Endothelial cell of umbilical vein (primary cell): ENCODE measurements at regions not wholly inside any gene's neighbourhood (a gene's known extent, or its start where the extent isn't known, plus 50 kb on each side); places are given as distances from the start of the nearest gene placed in this dataset.

Source experiments
- BruUV-seq: library from RNA; stranded (reverse); fragments of 400-500 nt; replicated peaks from 2 replicates; lab custom pipeline; 2021; lab: Mats Ljungman, UMichigan
- CTCF ChIA-PET: fragments of 300-600, 350-600 bp; sonication (Branson Sonifier 250); formaldehyde crosslinking; loops from one replicate; lab custom pipeline; 2021; ENCODE audit warnings: antibody characterized with exemption, inconsistent platforms; lab: Charles Lee
- POLR2A ChIA-PET: fragments of 300-600, 350-600 bp; sonication (Branson Sonifier 250); formaldehyde crosslinking; loops from one replicate; lab custom pipeline; 2021; ENCODE audit warnings: antibody characterized with exemption, inconsistent platforms; lab: Charles Lee
- DNase-seq: peaks from one replicate; pipeline ENCODE4 v3.0.0-alpha.2; 2011; ENCODE audit warnings: low read depth, low spot score
- FAIRE-seq: peaks from 2 replicates; lab custom pipeline; 2011; peaks lifted over from hg19 to GRCh38; lab: Jason Lieb, UNC
- H2AFZ ChIP-seq: 2 replicates; pipeline ENCODE4 v1.6.0; 2012; ENCODE audit warnings: low read depth, low read length, control low read depth, inconsistent platforms
- H3K27ac ChIP-seq: 2 replicates; pipeline ENCODE4 v1.5.1; 2011; ENCODE audit warnings: low read depth, mild to moderate bottlenecking, control low read depth, low read length, moderate library complexity; ENCODE audit not compliant: insufficient read depth
- H3K27me3 ChIP-seq, 2 experiments: 2 replicates each; pipeline versions ENCODE4 v1.6.0 to v1.6.1; 2011; ENCODE audit warnings: low read length in 2 of 2, mixed read lengths in 1 of 2; ENCODE audit not compliant: control insufficient read depth in 2 of 2, insufficient read depth in 2 of 2
- H3K36me3 ChIP-seq, 2 experiments: 2 replicates in 1 of 2; 3 replicates in 1 of 2; pipeline ENCODE4 v1.5.1; 2011; ENCODE audit warnings: low read length in 2 of 2, mild to moderate bottlenecking in 1 of 2, moderate library complexity in 1 of 2; ENCODE audit not compliant: control insufficient read depth in 2 of 2, insufficient read depth in 2 of 2; ENCODE audit errors: extremely low read depth in 1 of 2
- H3K4me1 ChIP-seq: 3 replicates; pipeline ENCODE4 v1.5.1; 2011; ENCODE audit warnings: mild to moderate bottlenecking, low read length; ENCODE audit not compliant: control insufficient read depth, insufficient read depth; ENCODE audit errors: extremely low read depth
- H3K4me2 ChIP-seq: 2 replicates; pipeline ENCODE4 v1.6.1; 2011; ENCODE audit warnings: low read length, control low read depth, mixed read lengths; ENCODE audit not compliant: insufficient read depth
- H3K4me3 ChIP-seq, 3 experiments: fragments of 200-600 bp in 1 of 3; sonication (generic), shearing (Covaris generic) in 1 of 3; replicated peaks in 1 of 3; 2 replicates each; pipeline ENCODE4 v1.5.1; 2011 to 2016; ENCODE audit warnings: control low read depth in 3 of 3, low read length in 3 of 3, mild to moderate bottlenecking in 2 of 3, inconsistent platforms in 1 of 3, low read depth in 1 of 3, moderate library complexity in 1 of 3; ENCODE audit not compliant: insufficient read depth in 1 of 3
- H3K79me2 ChIP-seq: 2 replicates; pipeline ENCODE4 v1.6.0; 2012; ENCODE audit warnings: low read length, inconsistent platforms; ENCODE audit not compliant: control insufficient read depth, insufficient read depth
- H3K9ac ChIP-seq: replicated peaks from 2 replicates; pipeline ENCODE3; 2011; ENCODE audit warnings: low read length, control low read depth; ENCODE audit not compliant: insufficient read depth; ENCODE audit errors: extremely low read depth
- H3K9me1 ChIP-seq: replicated peaks from 3 replicates; pipeline ENCODE4 v1.6.0; 2011; ENCODE audit warnings: mild to moderate bottlenecking, low read length; ENCODE audit not compliant: control insufficient read depth, insufficient read depth; ENCODE audit errors: extremely low read depth
- H3K9me3 ChIP-seq: replicated peaks from 2 replicates; pipeline ENCODE4 v1.5.1; 2012; ENCODE audit warnings: low read length, inconsistent platforms; ENCODE audit not compliant: control insufficient read depth, insufficient read depth
- H4K20me1 ChIP-seq: replicated peaks from 2 replicates; pipeline ENCODE3; 2011; ENCODE audit warnings: mild to moderate bottlenecking, low read length; ENCODE audit not compliant: control insufficient read depth, insufficient read depth; ENCODE audit errors: extremely low read depth
- EZH2 ChIP-seq: IDR thresholded peaks from 2 replicates; pipeline ENCODE4 v1.6.1; 2012; ENCODE audit warnings: borderline replicate concordance, low read depth, mild to moderate bottlenecking, moderate library complexity, low read length, inconsistent platforms; ENCODE audit not compliant: severe bottlenecking
- FOS ChIP-seq: IDR thresholded peaks from 2 replicates; pipeline ENCODE4 v1.6.1; 2011; ENCODE audit warnings: mild to moderate bottlenecking, low read length, moderate library complexity, borderline replicate concordance; ENCODE audit not compliant: insufficient read depth
- GATA2 ChIP-seq: IDR thresholded peaks from 2 replicates; pipeline ENCODE4 v1.7.0; 2011; ENCODE audit warnings: low read depth, mild to moderate bottlenecking, moderate library complexity, mixed read lengths, low read length; ENCODE audit not compliant: insufficient read length, insufficient read depth
- JUN ChIP-seq: IDR thresholded peaks from 2 replicates; pipeline ENCODE4 v1.6.1; 2011; ENCODE audit warnings: borderline replicate concordance, low read depth; ENCODE audit not compliant: insufficient read length, insufficient read depth
- MAX ChIP-seq: IDR thresholded peaks from 2 replicates; pipeline ENCODE4 v1.6.1; 2011; ENCODE audit not compliant: insufficient read depth, insufficient read length
- MYC ChIP-seq: IDR thresholded peaks from one replicate; pipeline ENCODE4 v1.6.1; 2011; ENCODE audit warnings: mild to moderate bottlenecking, low read depth, low read length
- POLR2A ChIP-seq: IDR thresholded peaks from 2 replicates; pipeline ENCODE4 v1.6.1; 2012; ENCODE audit warnings: low read depth, mild to moderate bottlenecking, control low read depth, low read length
- POLR2AphosphoS5 ChIP-seq: IDR thresholded peaks from 2 replicates; pipeline ENCODE4 v1.6.1; 2012; ENCODE audit warnings: low read depth, mild to moderate bottlenecking, control low read depth, low read length, moderate library complexity; ENCODE audit not compliant: insufficient read depth
- dilution Hi-C: fragments of 300-500 bp; cut with MboI; formaldehyde crosslinking; loops from one replicate; pipeline ENCODE4 v1.15.0; 2019; ENCODE audit warnings: low sequenced_read_pairs; ENCODE audit not compliant: extremely low pct_ligation_motif_present
- intact Hi-C: fragments of 100-400 bp; cut with micrococcal nuclease; formaldehyde crosslinking; loops from one replicate; pipeline ENCODE4 v1.10.0; 2022
- TF ChIP-seq, protein P1 (sequence below), 2 donors: IDR thresholded peaks; 1 replicate in 1 of 2; 2 replicates in 1 of 2; pipeline ENCODE4 v1.5.1; 2011; ENCODE audit warnings: low read length in 2 of 2, mild to moderate bottlenecking in 2 of 2, moderate library complexity in 2 of 2, control low read depth in 1 of 2, inconsistent platforms in 1 of 2, low read depth in 1 of 2; ENCODE audit not compliant: insufficient read depth in 1 of 2; ENCODE audit errors: extremely low read depth in 1 of 2

GRCh38 chr2:45152691-45153090 is 143.4 kb upstream of the SIX2 start:
- no TSS peak for BruUV-seq
- intact Hi-C loops = no loop called here
- H3K27ac ChIP-seq = no peak overlapping the region
- H3K4me1 ChIP-seq = no peaks in the 10 kb centered on the region
- no peak overlapping the region for H3K4me3 ChIP-seq
- H2AFZ ChIP-seq = no peak overlapping the region
- H3K79me2 ChIP-seq = no peaks in the 10 kb centered on the region
- ChIA-PET POLR2A (no interaction called here), CTCF (interaction anchor here (1.1 kb wide), 1 partner anchor 14 kb away, joined by 3 read pairs; no protein-coding TSS in a partner anchor)
- no peak for TF ChIP-seq JUN
- no peak for TF ChIP-seq MAX
- TF ChIP-seq EZH2 = no peak
- TF ChIP-seq POLR2AphosphoS5 = no peak
- TF ChIP-seq GATA2 = no peak
- no peak for TF ChIP-seq MYC
- no peak for TF ChIP-seq POLR2A
- no peak for TF ChIP-seq FOS
- TF ChIP-seq, protein P1, sequence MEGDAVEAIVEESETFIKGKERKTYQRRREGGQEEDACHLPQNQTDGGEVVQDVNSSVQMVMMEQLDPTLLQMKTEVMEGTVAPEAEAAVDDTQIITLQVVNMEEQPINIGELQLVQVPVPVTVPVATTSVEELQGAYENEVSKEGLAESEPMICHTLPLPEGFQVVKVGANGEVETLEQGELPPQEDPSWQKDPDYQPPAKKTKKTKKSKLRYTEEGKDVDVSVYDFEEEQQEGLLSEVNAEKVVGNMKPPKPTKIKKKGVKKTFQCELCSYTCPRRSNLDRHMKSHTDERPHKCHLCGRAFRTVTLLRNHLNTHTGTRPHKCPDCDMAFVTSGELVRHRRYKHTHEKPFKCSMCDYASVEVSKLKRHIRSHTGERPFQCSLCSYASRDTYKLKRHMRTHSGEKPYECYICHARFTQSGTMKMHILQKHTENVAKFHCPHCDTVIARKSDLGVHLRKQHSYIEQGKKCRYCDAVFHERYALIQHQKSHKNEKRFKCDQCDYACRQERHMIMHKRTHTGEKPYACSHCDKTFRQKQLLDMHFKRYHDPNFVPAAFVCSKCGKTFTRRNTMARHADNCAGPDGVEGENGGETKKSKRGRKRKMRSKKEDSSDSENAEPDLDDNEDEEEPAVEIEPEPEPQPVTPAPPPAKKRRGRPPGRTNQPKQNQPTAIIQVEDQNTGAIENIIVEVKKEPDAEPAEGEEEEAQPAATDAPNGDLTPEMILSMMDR (IDR thresholded peaks at IDR 0.05; ENCODE audit: extremely low read depth in 1 of 2, insufficient read depth in 1 of 2, low read depth in 1 of 2, low read length in 2 of 2) = no peak
- DNase-seq = no peak
- dilution Hi-C loops = no loop called here
- H3K36me3 ChIP-seq = no peaks in the 10 kb centered on the region
- FAIRE-seq = no peak
- H4K20me1 ChIP-seq = no peaks in the 10 kb centered on the region
- no peaks in the 10 kb centered on the region for H3K9me1 ChIP-seq
- H3K9me3 ChIP-seq = no peaks in the 10 kb centered on the region
- no peak overlapping the region for H3K4me2 ChIP-seq
- no peak overlapping the region for H3K9ac ChIP-seq
- peaks cover 6 to 11% of the 10 kb centered on the region in 2 experiments for H3K27me3 ChIP-seq
